GM19397 (cell line): ENCODE measurements at regions not wholly inside any gene's neighbourhood (a gene's known extent, or its start where the extent isn't known, plus 50 kb on each side); places are given as distances from the start of the nearest gene placed in this dataset.
"Not testable (repeated sequence)": the region's sequence is repeated elsewhere in the genome, so short reads cannot be mapped to it uniquely, and the experiment has no call there.

Source experiments
- ATAC-seq: cut with Tn5 transposase; IDR thresholded peaks from one replicate; pipeline ENCODE4 v1.9.1; 2021; ENCODE audit warnings: mild to moderate bottlenecking, moderate library complexity; ENCODE audit not compliant: unreplicated experiment

GRCh38 chr21:17738176-17738953 lies 80.8 kb downstream of the C21orf91 start:
- no peak for ATAC-seq

GRCh38 chr21:17736072-17736471 lies 83.1 kb downstream of the C21orf91 start:
- ATAC-seq: no peak

GRCh38 chr21:17733209-17733608 lies 85.9 kb downstream of the C21orf91 start:
- ATAC-seq: no peak

- no peak for ATAC-seq
Observed at GRCh38 chr21:17732306-17732705, 86.8 kb downstream of the C21orf91 start.

GRCh38 chr21:17731554-17731953 lies 87.6 kb downstream of the C21orf91 start:
- ATAC-seq: no peak

- ATAC-seq: no peak
Observed at GRCh38 chr21:17730782-17731181, 88.4 kb downstream of the C21orf91 start.

- ATAC-seq: no peak
Observed at GRCh38 chr21:17729455-17729854, 89.7 kb downstream of the C21orf91 start.

GRCh38 chr21:17727361-17727760 lies 91.8 kb downstream of the C21orf91 start:
- no peak for ATAC-seq

GRCh38 chr21:17726047-17726829 lies 92.9 kb downstream of the C21orf91 start:
- no peak for ATAC-seq

GRCh38 chr21:17725339-17725738 lies 93.8 kb downstream of the C21orf91 start:
- ATAC-seq: no peak

- no peak for ATAC-seq
Observed at GRCh38 chr21:17712887-17713286, 100.2 kb upstream of the BTG3 start.

GRCh38 chr21:17711896-17712295 lies 99.2 kb upstream of the BTG3 start:
- no peak for ATAC-seq

- peak; percentile 98 for ATAC-seq
Observed at GRCh38 chr21:17709266-17709611, 96.5 kb upstream of the BTG3 start.

- peak; percentile 46 for ATAC-seq
Observed at GRCh38 chr21:17708522-17709265, 96.0 kb upstream of the BTG3 start.

GRCh38 chr21:17699524-17700189 lies 87.0 kb upstream of the BTG3 start:
- peak; percentile 78 for ATAC-seq

GRCh38 chr21:17697473-17697872 lies 84.8 kb upstream of the BTG3 start:
- ATAC-seq: no peak

- not testable (repeated sequence) for ATAC-seq
Observed at GRCh38 chr21:17694416-17694815, 81.7 kb upstream of the BTG3 start.

GRCh38 chr21:17693801-17694200 lies 81.1 kb upstream of the BTG3 start:
- ATAC-seq: no peak

- no peak for ATAC-seq
Observed at GRCh38 chr21:17690078-17690494, 77.4 kb upstream of the BTG3 start.

- no peak for ATAC-seq
Observed at GRCh38 chr21:17688912-17689874, 76.5 kb upstream of the BTG3 start.
